HG03066 (cell line): ENCODE measurements at regions not wholly inside any gene's neighbourhood (a gene's known extent, or its start where the extent isn't known, plus 50 kb on each side); places are given as distances from the start of the nearest gene placed in this dataset.
"Not testable (repeated sequence)": the region's sequence is repeated elsewhere in the genome, so short reads cannot be mapped to it uniquely, and the experiment has no call there.

Experiments
- ATAC-seq: cut with Tn5 transposase; IDR thresholded peaks from one replicate; pipeline ENCODE4 v1.9.1; 2021; ENCODE audit warnings: low read depth; ENCODE audit not compliant: unreplicated experiment

DNA sequence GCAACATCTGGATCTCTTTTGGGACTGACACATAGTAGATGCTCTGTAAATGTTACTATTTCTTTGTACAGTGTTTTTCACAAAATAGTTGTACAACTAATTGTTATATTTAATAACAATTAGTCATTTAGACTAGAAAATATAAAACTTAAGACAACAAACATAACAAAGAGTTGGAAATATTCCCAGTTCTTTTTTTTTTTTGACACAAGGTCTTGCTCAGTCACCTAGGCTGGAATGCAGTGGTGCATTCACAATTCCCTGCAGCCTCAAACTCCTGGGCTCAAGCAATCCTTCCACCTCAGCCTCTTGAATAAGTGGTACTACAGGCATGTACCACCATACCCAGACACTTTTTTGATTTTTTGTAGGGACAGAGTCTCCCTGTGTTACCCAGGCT is 105.8 kb downstream of the UTRN start:
- ATAC-seq: no peak

DNA sequence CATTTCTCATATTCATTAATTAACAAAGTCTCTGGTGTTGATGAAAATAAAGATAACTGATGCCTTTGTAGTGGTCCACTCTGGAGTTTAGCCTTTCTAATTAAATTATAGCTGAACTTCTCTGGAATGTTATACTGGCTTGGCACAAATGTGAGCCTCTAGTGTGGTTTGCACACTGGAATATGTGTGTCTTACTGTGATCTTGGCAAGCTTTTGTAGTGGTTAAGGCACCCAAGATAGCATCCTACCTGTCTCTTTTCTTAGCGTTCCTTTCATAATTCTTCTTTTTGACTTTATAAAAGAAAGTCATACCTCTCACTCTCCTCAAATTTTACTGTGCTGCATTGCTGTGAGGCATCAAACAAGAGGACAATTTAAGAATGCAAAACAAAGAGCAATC is 107.4 kb downstream of the UTRN start:
- no peak for ATAC-seq

DNA sequence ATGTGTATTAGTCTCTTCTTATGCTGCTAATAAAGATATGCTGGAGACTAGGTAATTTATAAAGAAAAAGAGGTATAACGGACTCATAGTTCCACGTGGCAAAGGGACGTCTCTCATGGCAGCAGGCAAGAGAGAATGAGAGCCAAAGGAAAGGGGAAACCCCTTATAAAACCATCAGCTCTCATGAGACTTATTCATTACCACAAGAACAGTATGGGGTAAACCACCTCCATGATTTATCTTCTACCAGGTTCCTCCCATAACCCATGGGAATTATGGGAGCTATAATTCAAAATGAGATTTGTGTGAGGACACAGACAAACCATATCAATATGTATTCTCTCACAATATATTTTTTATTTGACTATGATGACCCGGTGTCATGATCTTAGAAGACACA is 109.1 kb downstream of the UTRN start:
- no peak for ATAC-seq

DNA sequence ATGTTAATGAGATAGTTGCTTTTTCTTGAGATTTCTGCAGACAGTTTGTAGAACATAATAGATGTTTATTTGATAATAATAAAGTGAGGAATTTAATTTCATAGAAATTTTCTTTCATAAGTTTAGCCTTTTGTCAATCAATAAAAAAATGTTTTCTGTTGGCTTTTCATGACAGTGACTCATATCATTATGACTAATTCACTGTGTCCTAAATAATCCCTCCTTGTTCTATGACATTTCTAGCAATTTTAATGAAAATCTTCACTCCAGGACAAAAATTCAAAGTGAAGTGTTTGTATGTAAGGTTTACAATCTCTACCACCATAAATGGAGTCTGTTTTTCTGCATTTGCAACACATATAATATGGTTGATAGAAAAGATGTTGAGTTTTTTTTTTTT is 109.9 kb downstream of the UTRN start:
- no peak for ATAC-seq

DNA sequence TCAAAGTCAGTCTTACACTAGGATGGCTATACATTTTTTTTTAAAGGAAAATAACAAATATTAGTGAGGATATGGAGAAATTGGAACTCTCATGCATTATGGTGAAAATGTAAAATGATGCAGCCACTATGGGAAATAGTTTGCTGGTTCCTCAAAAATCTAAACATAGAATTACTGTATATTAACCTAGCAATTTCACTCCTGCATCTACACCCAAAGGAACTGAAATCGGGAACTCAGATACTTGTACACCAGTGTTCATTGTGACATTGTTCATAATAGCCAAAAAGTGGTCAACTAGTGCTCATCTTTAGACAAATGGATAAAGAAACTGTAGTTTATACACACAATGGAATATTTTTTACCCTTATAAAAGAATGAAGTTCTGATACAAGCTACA is 110.7 kb downstream of the UTRN start:
- ATAC-seq: no peak

DNA sequence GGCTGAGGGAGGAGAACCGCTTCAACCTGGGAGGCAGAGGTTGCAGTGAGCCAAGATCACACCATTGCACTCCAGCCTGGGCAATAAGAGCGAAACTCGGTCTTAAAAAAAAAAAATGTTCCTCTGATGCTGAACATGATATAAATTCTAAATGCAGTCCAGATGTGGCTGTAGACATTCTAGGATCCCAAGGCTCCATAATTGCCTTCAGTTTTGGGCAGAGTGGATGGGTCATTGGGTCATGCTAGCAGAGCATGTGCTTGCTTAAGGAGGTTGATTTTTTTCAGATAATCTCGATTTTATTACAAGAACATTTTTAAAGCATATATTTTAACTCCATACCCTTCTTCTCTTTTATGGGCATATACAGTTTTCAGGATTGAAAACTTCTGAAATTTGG is 112.0 kb downstream of the UTRN start:
- ATAC-seq: no peak

DNA sequence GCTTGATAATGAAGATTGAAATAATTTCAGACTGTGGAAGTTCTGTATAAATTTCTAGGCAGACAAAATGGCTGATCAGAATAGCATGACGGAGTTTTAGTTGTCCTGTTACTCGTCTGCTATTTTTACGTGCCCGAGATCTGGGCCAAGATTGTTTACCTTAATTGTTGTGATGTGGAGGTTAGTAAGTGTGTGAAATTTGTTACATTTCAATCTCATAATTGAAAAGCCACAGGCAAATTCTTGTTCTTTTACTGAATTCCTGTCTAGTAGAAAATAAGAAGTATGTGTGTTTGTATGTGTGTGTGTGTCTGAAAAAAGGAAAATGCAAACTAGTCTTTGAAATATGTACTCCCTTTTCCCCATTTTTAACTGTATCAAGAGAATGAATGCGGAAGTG is 115.2 kb downstream of the UTRN start:
- no peak for ATAC-seq

DNA sequence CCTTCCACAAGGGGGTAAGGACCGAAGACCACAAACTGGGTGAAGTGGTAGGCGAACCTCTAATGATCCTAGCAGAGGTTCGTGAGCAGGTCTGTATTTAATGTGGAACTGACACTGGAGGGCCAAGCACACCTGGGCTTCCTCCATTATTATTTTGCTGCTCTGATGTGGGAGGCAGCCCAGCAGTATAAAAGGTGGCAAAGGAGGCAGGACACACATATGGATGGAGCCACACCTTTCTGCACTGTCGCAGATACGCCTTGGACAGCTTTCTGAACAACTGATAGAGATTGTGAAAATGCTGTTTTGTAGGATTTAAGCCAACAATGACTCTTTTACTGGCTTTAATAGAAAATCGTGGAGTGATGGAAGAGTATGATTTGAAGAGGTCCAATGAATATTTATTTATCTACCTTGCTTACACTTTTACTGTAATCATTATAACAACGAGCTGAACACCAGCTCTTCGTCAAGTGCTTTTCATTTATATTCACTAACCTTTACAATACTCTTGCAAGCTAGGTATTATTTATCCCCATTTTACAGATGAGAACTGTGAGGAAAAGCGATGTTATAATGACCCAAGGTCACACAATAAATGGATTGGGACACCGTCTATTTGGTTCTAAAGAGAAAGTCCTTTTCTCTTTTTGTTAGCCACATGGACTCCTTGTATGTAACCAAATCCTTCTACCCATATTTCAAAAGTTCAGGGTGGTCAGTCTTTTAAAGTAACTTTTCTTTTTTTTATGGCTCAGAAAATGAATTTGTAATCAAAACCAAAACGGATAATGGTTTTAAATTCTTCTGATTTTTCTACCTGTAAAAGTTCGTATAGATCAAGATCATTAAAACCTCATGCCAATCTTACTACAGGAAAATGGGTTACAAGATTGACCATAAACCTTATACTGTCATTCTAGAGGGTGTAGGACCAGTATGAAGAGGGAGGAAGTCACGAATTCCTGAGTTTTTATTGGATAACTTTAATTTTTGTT is 116.9 kb downstream of the UTRN start:
- ATAC-seq: no peak

DNA sequence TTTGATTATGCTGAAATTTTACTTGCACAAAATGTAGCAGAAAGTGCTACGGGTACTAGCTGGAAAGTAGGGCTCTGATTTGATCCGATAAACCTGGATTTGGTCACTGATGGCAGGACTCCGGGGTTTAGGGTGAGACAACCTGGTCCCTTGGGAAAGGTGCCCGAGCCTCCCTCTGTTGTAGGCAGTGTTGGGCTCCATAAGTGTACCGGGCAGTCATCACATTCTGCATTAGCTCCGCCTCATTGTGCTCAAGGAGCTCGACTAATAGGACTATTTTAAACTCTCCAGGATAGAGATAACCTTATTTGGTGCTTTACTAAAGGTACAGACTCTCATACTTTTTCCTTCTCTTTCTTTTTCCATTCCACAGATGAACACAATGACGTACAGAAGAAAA is 117.6 kb downstream of the UTRN start:
- ATAC-seq: no peak

DNA sequence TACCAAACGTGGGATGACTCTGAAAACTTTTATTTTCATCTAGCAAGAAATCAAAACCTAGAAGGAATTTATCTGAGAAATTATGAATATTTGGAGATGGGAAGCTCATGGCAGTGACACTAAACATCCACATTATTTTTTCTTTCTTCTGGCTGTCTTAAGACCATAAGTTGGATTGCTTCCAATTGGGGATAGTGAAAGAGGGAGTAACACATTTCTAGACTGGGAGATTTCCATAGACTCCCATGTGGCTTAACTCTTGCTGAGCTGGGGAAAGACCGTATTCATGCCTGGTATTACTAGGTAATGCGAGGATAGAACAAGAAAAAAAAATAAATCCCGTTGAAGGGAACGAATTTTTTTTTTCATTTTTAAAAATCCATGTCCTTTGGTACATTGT is 120.0 kb downstream of the UTRN start:
- no peak for ATAC-seq

DNA sequence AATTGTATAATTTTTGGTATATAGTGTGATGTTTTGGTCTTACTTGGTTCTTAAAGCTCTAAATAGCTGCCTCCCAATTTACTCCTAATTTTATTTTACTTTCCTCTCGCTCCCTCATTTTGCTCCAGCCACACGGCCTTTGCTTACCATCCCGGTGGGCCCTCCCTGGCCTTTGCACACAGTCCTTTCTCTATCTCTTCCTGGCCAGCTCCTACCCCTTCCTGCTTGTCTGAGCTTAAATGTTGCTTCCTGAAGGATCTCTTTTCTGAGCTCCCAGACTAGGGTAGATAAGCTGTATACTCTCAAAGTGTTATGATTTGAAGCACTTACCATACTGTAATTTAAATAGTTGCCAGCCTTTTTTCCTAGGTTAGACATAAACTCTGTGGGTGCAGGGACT is 121.7 kb downstream of the UTRN start:
- ATAC-seq: no peak

DNA sequence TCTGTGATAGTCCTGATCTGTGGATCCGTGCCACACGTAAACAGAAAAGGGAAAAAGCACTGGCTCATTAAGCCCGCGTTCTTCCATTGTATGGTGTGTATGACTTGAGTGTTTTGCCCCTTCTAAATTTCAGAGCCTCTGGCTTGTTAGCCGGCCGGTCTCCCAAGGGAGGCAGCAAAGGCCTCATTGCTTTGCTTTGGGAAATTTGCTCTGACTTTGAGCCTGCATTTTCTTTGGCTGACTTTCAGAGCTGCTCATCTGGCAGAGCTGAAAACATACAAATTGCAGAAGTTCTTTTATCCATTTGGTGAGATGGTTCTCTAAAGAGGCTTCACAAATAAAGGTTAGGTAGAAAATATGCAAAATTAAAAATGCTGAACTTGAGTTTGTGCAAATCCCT is 123.0 kb downstream of the UTRN start:
- no peak for ATAC-seq

DNA sequence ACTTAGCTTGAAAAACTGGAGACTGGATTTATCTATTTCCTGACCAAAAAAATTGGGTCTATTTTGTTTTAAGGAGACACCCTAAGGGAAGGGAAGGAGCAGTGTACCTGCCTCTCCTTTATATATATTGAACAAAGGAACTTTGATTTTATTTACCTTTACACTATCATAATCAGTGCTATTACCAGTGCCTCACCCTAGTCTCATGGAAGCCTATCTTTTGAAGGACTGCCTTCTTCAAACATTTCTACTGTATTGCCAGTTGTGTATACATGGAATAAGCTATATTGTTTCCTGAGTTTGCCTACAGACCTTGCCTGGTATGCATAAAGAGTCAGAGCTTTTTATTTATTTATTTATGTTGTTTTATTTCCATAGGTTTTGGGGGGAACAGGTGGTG is 124.9 kb downstream of the UTRN start:
- no peak for ATAC-seq

DNA sequence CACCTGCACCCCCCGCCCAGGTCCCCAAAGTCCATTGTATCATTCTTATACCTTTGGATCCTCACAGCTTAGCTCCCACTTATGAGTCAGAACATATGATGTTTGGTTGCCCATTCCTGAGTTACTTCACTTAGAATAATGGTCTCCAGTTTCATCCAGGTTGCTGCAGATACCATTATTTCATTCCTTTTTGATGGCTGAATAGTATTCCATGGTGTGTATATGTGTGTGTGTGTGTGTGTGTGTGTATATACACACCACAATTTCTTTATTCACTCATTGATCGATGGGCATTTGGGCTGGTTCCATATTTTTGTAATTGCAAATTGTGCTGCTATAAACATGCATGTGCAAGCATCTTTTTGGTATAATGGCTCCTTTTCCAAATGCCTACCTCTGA is 125.4 kb downstream of the UTRN start:
- not testable (repeated sequence) for ATAC-seq

DNA sequence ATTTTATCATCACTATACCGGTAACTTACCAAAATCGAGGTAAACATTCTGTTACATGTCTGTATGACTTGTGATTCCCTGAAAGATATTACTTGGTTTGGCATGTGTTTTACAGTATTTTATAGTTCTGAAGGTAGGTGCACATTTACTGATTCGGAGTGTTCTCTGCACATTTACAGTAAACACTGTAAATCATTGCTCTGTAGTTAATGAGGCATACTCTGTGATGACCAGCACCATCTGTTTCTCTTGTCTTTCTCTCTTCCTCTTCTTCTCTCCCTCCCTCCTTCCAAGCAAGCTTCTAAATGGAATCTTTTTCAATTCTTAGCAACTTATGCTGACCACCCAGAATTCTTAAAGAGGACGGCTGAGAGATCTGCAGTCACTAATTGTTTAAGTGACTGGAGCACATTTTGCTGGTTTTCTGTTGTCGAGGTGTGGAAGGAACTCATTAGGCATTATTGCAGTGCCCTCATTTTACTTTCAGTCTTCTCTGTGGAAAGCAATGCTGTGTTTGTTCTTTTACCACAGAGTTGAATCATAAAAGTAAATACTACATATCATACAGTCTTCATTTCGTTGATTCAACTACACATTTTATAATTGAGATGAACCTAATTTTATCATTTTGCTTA is 126.5 kb downstream of the UTRN start:
- no peak for ATAC-seq

DNA sequence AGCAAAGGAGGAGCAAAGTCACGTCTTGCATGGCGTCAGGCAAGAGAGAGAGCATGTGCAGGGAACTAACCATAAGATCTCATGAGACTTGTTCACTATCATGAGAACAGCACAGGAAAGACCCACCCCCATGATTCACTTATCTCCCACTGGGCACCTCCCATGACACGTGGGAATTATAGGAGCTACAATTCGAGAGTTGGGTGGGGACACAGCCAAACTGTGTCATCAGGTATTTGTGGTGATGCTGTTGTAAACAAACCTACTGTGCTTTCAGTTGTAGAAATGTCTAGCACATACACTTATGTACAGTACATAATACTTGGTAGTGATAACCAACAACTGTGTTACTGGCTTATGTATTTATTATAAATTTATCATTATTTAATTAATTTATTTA is 128.3 kb downstream of the UTRN start:
- no peak for ATAC-seq

DNA sequence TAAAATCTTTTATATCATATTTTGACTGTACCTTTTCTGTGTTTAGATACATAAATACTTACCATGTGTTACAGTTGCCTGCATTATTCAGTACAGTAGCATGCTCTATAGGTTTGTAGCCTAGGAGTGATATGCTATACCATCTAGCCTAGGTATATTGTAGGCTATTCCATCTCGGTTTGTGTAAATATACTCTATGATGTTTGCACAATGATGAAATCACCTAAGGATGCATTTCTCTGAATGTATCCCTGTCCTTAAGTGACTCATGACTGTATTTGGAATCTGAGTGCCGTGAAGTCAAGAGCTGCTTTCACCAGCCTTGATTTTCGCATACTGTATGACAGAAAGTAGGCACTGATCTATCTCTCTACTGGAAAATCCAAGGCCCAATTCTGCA is 129.9 kb downstream of the UTRN start:
- no peak for ATAC-seq

DNA sequence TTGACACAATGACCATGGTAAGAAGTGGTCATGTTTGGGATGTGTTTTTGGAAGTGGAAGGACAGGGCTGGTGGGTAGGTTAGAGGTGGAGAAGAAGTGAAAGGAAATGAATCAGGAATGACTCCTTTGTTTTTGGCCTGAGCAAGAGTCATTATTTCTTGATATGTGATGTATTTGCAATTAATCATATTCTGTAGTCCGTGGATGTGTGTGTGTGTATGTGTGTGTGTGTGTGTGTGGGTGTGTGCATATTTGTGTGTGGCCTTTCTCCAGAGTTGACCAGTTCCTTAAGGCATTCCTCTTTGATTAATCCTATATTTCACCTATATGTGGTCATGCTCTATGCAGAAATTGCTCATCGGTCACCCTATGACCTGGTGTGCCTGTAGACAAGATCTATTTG is 130.7 kb downstream of the UTRN start:
- no peak for ATAC-seq

DNA sequence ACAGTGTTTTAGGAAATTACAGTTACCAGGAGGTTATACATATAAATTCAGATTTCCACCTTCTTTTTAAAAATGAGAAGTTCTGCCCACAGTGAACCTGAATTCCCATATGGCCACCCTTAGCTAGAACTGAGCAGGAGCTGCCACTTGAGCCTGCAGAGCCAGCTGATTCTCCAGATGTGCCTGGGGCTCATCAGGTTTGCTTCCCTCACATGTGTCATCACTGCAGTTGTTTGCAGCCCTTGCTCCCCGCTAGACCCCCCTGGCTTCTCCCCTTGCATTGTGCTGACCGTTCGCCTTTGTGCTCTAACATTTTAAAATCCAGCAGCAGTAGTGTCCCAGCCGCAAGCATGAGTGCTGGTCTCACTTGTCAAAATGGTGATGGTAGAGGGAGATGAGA is 131.1 kb downstream of the UTRN start:
- ATAC-seq: no peak

DNA sequence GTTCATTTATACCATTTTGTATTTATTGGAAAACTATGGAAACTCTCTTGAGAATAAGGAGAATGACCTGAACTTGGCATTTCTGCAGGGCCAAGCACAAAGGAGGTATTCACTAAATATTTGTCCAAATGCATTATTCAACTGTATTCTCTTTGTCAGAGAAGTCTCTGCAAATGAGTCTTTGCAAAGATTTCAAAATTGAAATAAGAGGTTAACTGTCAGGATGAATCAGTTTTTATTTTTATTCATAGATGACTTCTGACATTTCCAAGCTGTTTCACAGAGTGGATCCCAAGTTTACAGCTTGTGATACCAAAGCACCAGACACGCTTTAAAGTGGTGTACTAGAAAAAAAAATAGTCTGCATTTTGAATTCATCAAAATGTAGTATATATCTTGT is 131.6 kb downstream of the UTRN start:
- no peak for ATAC-seq

DNA sequence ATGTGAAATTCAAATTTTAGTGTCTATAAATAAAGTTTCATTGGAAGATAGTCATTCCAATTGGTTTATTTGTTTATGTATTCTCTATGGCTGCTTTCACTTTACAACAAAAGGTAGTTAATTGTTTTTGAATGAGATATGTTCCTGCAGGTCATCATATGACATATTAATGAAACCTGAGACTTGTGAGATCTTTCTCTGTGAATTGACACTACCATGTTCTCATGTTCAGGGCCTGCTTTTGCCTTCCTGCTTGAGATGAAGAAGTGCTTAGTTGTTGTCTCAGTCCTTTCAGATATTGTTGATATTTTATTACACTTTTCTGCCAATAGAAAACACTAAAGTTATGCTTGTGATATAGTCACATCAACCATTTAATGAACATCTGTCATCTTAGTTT is 132.5 kb downstream of the UTRN start:
- ATAC-seq: no peak

DNA sequence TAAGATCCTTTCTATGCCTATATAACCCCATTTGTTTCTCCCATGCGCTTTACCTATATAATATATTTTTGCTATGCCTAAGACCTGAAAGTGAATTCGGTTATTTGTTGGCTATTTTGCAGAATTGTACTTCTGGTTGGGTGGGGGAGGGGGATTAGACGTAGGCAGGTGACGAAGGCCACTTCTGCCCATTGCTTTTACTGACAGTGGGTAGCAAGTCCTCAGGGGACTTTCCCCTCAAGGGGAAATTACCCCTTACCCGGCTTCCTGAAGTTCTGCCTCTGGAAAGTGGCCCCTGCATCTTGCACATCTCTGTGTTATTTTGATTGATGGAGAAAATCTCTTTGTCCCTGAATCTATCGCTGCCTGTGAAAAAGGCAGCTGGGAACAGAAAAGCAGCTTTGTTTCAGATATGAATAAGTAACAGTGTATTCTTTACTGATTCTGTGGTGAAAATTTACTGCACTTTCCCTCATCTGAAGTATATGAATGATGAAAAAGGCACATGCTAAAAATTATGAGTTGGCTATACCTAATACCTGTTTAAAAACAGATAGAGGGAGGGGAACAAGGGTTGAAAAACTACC is 133.9 kb downstream of the UTRN start:
- no peak for ATAC-seq
